Lower leg skin (tissue), 4 donors: ENCODE measurements at regions not wholly inside any gene's neighbourhood (a gene's known extent, or its start where the extent isn't known, plus 50 kb on each side); places are given as distances from the start of the nearest gene placed in this dataset.

Experiments used
- DNase-seq, 2 donors: peaks; one replicate each; pipeline ENCODE4 v3.0.0-alpha.2; 2019; ENCODE audit warnings: low spot score in 2 of 2
- H3K4me3 ChIP-seq: fragments of 200-600 bp; sonication (generic); 2 replicates; pipeline ENCODE4 v1.5.1; 2017; ENCODE audit warnings: mild to moderate bottlenecking, low read depth; ENCODE audit not compliant: poor library complexity, severe bottlenecking
- CTCF ChIP-seq, 3 donors: fragments of 450-650 bp; IDR thresholded peaks; one replicate each; pipeline ENCODE4 v1.5.1; 2016; ENCODE audit warnings: antibody characterized with exemption in 3 of 3, mild to moderate bottlenecking in 3 of 3, moderate library complexity in 2 of 3
- POLR2A ChIP-seq, 2 donors: fragments of 450-650 bp; IDR thresholded peaks; one replicate each; pipeline ENCODE4 v1.6.1; 2016 to 2017; ENCODE audit warnings: antibody characterized with exemption in 2 of 2, mild to moderate bottlenecking in 1 of 2, moderate library complexity in 1 of 2
- WGBS, 2 donors: methylation state at CpG; one replicate each; pipeline ENCODE4 v1.1.5; 2018; 5-methylcytosine and 5-hydroxymethylcytosine counted together
- intact Hi-C: fragments of 100-400 bp; cut with DNase I; formaldehyde crosslinking; loops from one replicate; pipeline ENCODE4 v1.15.0; 2023; ENCODE audit warnings: low total_unique reads

- 79 to 89% methylated on average over 2 of the region's 2 CpGs for WGBS, 2 donors
- no peak for DNase-seq
- intact Hi-C loops: no loop called here
- H3K4me3 ChIP-seq: no peak overlapping the region
- no peak for TF ChIP-seq CTCF (IDR thresholded peaks at IDR 0.05)
- no peak for TF ChIP-seq POLR2A (IDR thresholded peaks at IDR 0.05)
These were observed 202.2 kb upstream of the ST6GAL2 start for GRCh38 chr2:107088156-107088555.

- DNase-seq: no peak
- H3K4me3 ChIP-seq: no peak overlapping the region
- no peak for TF ChIP-seq CTCF (IDR thresholded peaks at IDR 0.05)
- TF ChIP-seq POLR2A (IDR thresholded peaks at IDR 0.05): no peak
- intact Hi-C loops: no loop called here
- WGBS, 2 donors: 78 to 85% methylated on average over 7 of the region's 7 CpGs
These were observed 205.3 kb upstream of the ST6GAL2 start for GRCh38 chr2:107091163-107091864.

- intact Hi-C loops: no loop called here
- H3K4me3 ChIP-seq: no peak overlapping the region
- 87 to 95% methylated on average over 4 of the region's 4 CpGs for WGBS, 2 donors
- TF ChIP-seq CTCF (IDR thresholded peaks at IDR 0.05): no peak
- TF ChIP-seq POLR2A (IDR thresholded peaks at IDR 0.05): no peak
- DNase-seq: no peak
These were observed 207.5 kb upstream of the ST6GAL2 start for GRCh38 chr2:107093426-107093957.

DNA sequence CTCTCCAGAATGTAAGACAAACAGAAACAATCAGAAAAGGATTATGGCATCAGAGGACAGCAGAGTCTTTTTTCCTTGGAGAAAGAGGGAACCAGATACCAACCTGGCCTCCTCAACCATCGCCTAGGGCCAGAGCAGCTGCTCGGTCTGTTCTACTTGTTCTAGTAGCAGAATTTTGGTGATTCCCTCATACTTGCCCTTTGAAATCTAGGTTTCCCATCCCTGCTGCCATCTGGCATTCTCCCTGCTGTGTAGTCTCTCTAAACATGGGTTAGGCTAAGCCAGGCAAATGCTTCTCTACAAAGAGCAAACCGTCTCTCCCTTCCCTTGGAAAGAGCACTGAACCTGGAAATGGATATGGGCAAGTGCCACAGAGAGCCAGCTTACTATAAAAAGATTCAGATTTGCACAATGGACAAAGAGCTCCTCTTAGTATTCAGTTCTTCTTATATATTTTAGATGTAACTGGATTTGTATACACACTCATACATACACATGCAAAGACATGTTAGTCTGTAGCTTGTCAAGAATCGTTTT is 208.6 kb upstream of the ST6GAL2 start:
- no peak for DNase-seq
- no peak overlapping the region for H3K4me3 ChIP-seq
- WGBS, 2 donors: 55 to 56% methylated on average over 4 of the region's 4 CpGs
- intact Hi-C loops: no loop called here
- TF ChIP-seq CTCF (IDR thresholded peaks at IDR 0.05) (no peak), POLR2A (IDR thresholded peaks at IDR 0.05) (no peak)

DNA sequence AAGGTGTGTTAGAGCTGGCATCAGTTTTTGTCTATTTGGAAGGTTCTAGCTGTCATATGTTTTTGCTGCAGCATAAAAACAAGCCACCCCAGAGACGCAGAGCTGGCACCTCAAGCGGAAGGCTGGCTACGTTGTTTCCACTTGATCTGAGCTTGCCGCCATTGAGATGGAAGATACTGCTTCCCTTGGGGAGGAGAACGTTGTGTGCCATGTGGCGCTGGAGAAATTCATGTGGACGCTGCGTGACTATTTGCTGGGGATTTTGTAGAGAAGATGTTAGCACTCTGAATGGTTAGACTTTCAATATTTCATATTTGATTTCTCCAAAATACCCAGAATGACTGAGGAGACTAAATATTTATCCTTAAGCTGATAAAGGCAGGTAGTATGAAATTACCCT is 216.2 kb upstream of the ST6GAL2 start:
- TF ChIP-seq CTCF (IDR thresholded peaks at IDR 0.05): no peak
- TF ChIP-seq POLR2A (IDR thresholded peaks at IDR 0.05): no peak
- no peak for DNase-seq
- 61 to 73% methylated on average over 8 of the region's 8 CpGs for WGBS, 2 donors
- intact Hi-C loops: no loop called here
- no peak overlapping the region for H3K4me3 ChIP-seq
